NT2/D1 (cell line): ENCODE measurements at regions not wholly inside any gene's neighbourhood (a gene's known extent, or its start where the extent isn't known, plus 50 kb on each side); places are given as distances from the start of the nearest gene placed in this dataset.

Experiments used
- SUZ12 ChIP-seq: IDR thresholded peaks from 2 replicates; pipeline ENCODE4 v1.6.1; 2011; ENCODE audit not compliant: insufficient read length, insufficient read depth; ENCODE audit errors: extremely low read depth
- YY1 ChIP-seq: IDR thresholded peaks from 2 replicates; pipeline ENCODE4 v1.6.1; 2011; ENCODE audit not compliant: insufficient read length, insufficient read depth
- ZNF274 ChIP-seq: IDR thresholded peaks from 2 replicates; pipeline ENCODE4 v1.6.1; 2011; ENCODE audit warnings: mild to moderate bottlenecking, low read depth, low read length

DNA sequence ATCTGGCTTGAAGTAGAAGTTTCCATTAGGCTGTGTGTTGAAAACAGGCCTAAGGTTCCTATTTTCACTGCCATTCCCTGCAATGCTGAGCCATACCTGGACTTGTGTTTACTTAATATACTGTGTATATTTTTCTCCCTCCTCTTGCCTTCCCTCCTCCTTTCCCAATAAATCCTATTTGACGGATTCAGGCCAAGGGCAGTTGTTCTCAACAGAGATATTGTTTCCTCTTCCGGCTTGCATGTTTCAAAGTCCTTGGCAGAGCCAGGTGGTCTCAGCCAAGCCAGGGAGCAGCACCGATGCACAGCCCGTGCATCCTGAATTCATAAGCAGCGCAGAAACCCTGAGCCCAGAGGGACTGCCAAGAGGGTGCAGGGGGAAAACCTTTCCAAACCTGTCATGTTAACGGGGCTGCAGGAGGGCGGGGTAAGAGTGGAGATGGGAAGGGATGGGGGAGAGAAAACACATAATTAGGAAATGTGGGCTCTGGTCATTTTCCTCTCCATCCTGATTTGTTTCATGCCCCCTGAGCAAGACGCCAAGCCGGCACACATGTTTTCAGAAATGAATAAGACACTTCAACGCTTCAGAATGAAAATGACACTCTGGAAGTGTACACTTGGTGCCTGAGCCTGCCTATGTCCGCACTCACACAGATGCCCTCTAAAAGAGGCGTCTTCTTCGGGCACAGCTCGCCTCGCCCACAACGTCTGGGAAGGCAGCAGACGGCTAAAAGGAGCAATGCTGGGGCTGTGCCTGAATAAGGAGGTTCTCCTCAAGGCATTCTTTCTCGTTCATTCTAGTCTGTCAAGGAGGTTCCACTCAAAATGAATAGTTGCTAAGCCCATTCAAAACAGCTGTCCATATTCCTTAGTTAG is 149.3 kb upstream of the UBL3 start:
- TF ChIP-seq ZNF274 (no peak), YY1 (no peak), SUZ12 (no peak)
